ENCODE measurements at regions not wholly inside any gene's neighbourhood (a gene's known extent, or its start where the extent isn't known, plus 50 kb on each side); places are given as distances from the start of the nearest gene placed in this dataset.
"Not testable (repeated sequence)": the region's sequence is repeated elsewhere in the genome, so short reads cannot be mapped to it uniquely, and the experiment has no call there.

DNA sequence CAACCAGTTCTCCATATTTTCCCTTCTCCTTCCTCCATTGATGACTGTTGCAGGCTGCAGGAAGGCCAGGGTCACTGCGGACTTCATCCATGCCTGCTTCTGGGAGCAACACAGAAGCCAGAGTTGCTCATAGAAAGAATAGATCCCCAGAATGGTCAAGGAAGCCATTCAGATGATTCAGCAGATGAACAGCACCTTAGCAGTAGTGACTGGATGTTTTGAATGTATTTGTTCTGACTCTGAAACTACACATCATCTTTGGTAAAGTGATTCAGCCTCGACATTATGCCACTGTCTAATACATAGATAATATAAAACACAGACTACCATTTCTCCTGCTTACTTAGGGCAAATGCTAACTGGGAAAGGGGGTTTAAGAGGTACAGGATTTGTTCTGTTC is 411.6 kb downstream of the RND3 start:
- no peak for FAIRE-seq
- no peak for DNase-seq (ENCODE audit: low spot score in 2 of 2)

GRCh38 chr2:150066490-150066889 is 421.0 kb downstream of the RND3 start:
- DNase-seq (ENCODE audit: low spot score in 2 of 2) (no peak), FAIRE-seq (no peak)

DNA sequence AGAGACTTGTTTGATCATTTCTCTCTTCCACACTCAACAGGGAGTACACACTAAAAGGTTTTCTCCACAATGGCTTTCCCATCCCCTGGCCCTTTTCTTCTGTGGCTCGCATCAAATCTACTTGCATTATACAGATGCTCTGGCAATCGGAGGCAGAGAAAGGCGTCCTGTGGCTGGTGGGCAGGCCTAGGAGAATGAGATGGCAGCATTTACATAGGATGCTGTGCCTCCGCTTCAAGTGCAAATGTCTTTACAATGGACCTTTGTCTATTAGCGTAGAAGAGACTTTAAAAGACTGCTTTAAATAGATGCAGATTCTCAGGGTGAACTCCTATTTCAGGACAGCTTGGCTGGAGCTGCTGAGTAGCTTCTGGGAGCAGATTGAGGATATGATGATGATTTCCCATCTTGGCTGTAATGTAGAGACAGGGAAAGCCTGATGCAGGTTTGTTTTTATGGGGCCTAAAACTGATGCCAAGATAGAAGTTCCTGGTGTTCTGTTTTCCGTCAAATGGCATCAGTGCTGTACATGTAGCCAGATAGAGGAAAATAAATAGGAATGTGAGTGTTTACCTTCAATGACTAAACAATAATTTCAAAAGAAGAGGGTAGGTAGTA is 423.4 kb downstream of the RND3 start:
- no peak for FAIRE-seq

DNA sequence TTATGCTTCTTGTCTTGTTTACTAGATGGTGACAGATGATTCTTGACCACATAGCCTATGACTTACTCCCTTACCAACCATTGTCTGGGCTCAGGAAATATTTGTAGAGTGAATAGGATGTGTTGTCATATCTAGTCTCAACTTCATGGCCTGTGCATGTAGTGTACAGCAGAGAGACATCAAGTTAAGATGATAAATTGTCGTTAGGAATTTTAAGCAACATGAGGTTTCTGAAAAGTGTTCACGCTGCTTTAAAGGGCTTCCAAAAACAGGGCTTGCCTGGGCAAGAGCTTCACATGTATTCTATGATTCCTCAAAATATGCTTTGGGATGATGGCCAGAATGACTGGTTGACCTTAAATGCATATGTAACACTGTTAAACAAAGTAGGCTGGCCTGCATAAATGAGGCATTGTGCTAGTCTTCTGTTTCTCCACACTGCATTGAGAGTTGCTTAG is 424.0 kb downstream of the RND3 start:
- no peak for DNase-seq (ENCODE audit: low spot score in 2 of 2)
- FAIRE-seq, result no peak

More for the DNA sequence above, 423.4 kb downstream of the RND3 start:
- DNase-seq (ENCODE audit: low spot score in 2 of 2), result no peak

DNA sequence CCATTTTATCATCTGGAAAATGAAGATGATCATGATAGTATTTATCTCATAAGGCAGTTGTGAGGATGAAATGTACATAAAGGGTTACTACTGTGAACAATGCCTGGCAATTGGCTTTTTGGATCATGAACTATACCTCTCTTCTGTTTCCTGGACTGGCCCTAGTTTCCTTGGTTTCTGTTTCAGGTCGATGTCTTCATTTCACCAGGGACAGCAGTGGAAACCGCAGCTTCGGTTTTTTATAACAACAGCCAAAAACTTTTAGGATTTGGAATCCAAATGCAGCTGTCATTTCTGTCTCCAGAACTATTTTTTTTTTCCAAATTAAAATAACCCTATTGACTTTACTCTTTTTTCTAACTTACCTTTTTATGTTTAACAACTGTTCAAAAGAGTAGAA is 425.1 kb downstream of the RND3 start:
- FAIRE-seq (no peak), DNase-seq (ENCODE audit: low spot score in 2 of 2) (no peak)

GRCh38 chr2:150060341-150060740 is 427.1 kb downstream of the RND3 start:
- DNase-seq (ENCODE audit: low spot score in 2 of 2) (no peak), FAIRE-seq (peak; percentile 42)

DNA sequence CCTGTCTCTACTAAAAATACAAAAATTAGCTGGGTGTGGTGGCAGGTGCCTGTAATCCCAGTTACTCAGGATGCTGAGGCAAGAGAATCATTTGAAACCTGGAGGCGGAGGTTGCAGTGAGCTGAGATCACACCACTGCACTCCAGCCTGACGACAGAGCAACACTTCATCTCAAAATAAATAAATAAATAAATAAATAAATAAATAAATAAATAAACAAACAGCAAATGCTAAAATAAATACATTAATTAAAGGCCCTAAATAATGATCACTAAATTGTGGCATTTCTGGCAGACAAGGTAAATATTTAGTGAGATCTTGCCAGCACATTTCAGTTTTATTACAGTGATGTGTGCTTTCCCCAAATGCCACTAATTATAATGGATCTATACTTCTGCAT is 427.8 kb downstream of the RND3 start:
- not testable (repeated sequence) for FAIRE-seq

GRCh38 chr2:150052457-150052856 is 435.0 kb downstream of the RND3 start:
- FAIRE-seq (no peak), DNase-seq (ENCODE audit: low spot score in 2 of 2) (no peak)

More for the DNA sequence above, 427.8 kb downstream of the RND3 start:
- DNase-seq (ENCODE audit: low spot score in 2 of 2), result not testable (repeated sequence)

DNA sequence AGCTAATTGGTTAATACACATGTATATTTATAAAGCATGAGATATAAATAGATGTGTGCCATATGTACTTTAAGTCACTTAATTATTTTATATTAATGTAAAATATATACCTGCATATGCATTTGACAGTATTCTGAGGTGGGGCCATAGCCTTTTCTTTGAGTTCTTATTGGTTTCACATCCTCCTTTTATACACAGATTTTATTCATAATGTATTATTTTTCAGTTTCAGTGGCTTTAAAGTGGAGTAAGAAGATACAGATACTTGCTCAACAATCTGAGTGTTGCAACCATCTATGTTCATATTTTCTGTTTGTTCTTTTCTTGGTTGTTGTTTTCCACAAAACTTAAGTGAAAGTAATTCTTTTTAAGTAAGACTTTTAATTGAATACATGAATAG is 436.5 kb downstream of the RND3 start:
- FAIRE-seq (no peak), DNase-seq (ENCODE audit: low spot score in 2 of 2) (no peak)

GRCh38 chr2:150050036-150050435 is 437.4 kb downstream of the RND3 start:
- DNase-seq (ENCODE audit: low spot score in 2 of 2), result no peak
- FAIRE-seq, result no peak

GRCh38 chr2:150047620-150048222 is 439.7 kb downstream of the RND3 start:
- FAIRE-seq, result no peak
- DNase-seq (ENCODE audit: low spot score in 2 of 2), result no peak

- no peak for FAIRE-seq
- no peak for DNase-seq (ENCODE audit: low spot score in 2 of 2)
Observed at GRCh38 chr2:150046810-150047209, 440.7 kb downstream of the RND3 start.

DNA sequence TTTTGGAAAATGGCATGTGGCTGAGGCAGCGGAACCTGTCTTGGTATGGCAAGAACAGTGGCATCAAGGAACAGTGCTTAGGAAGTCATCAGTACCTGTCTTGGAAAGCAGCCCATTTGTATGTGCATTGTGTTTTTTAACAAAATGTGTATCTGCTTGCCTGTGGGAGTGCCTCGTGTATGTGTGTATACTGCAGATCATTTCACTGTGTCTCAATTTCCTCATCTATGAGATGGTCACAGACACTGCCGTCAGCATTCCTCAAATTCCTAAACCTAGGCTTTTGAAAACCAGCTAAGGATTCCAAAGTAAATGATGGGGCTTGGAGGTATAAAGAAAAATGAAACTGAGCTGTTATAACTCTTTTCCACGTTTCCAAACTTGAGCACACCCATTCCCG is 441.3 kb downstream of the RND3 start:
- no peak for FAIRE-seq
- no peak for DNase-seq (ENCODE audit: low spot score in 2 of 2)

- DNase-seq (ENCODE audit: low spot score in 2 of 2) (no peak), FAIRE-seq (no peak)
Observed at GRCh38 chr2:150045601-150046000, 441.9 kb downstream of the RND3 start.

DNA sequence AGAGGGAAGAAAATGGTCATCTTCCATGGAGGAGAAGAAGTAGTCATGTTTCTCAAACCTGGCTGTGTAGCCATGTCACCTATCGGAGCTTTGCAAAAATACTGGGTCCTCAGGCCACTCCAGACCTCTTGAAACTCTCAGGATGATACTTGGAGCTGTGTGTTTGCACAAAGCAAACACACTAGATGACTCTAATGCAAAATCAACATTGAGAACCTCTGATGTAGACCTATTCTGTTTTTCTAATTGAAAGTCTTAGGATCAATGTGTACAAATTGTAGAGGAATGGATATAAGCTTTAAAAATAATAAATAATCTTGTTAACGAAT is 444.3 kb downstream of the RND3 start:
- no peak for DNase-seq (ENCODE audit: low spot score in 2 of 2)
- FAIRE-seq, result no peak

GRCh38 chr2:150042500-150043171 is 444.8 kb downstream of the RND3 start:
- DNase-seq (ENCODE audit: low spot score in 2 of 2) (no peak), FAIRE-seq (no peak)

DNA sequence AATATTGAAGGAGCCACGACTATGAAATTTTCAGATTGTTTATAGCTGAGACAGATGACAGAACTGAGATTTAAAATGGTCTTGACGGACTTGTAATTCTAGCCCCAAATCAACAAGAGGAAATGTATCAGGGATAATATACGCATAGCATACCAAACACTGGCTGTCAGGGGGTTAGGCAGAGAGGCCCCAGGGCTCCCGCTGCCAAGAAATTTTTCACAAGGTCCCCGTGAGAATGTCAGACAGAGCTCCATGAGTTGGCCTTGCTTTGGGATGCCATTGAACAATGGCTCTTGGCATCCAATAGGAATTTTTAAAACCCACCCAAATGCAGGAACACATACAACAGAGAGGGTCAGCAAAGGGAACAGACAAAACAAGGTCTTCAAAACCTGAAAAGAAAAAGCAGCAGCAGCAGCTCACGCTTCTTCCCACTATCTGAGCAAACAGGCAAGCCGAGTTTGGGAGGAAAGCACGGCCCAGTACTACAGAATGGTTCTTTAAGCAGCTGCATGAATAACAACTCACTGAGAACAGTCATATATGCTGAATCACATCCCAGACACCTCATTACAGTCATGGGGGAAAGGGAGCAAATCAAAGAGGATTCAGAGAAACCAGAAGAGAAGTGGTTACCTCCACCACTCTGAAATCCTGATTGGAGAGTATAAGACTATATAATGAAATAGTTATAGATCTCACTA is 445.6 kb downstream of the RND3 start:
- DNase-seq (ENCODE audit: low spot score in 2 of 2), result no peak

DNA sequence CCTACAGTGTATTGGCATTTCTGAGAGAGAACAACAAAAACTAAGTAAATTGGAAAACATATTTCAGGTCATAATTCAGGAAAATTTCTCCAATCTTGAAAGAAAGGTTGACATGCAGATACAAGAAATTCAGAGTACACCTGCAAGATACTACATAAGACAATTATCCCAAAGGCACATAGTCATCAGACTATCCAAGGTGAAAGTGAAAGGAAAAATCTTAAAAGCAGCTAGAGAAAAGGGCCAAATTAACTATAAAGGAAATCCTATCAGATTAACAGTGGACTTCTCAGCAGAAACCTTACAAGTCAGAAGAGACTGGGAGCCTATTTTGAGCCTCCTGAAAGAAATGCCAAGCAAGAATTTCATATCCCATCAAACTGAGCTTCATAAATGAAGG is 449.0 kb upstream of the MMADHC start:
- DNase-seq (ENCODE audit: low spot score in 2 of 2), result no peak
- FAIRE-seq, result no peak

More for the DNA sequence above, 445.6 kb downstream of the RND3 start:
- no peak for FAIRE-seq

DNA sequence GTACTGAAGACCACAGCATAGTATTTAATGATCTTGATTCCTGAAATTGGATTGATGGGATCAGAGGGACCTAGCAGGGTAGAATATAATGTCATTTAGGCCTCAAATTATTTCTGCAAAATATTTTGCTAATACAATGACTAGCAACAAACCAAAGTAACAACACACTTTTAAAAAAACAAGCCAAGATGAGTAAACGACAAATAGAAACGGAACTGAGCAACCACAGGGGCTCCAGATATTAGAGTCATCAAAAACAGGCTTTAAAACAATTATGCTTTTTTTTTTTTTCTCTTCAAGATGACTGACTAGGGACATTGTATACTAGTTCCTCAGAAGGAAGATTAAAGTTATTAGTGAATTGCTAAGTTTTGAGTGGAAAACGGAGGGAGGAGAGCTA is 447.1 kb upstream of the MMADHC start:
- FAIRE-seq (no peak), DNase-seq (ENCODE audit: low spot score in 2 of 2) (no peak)

DNA sequence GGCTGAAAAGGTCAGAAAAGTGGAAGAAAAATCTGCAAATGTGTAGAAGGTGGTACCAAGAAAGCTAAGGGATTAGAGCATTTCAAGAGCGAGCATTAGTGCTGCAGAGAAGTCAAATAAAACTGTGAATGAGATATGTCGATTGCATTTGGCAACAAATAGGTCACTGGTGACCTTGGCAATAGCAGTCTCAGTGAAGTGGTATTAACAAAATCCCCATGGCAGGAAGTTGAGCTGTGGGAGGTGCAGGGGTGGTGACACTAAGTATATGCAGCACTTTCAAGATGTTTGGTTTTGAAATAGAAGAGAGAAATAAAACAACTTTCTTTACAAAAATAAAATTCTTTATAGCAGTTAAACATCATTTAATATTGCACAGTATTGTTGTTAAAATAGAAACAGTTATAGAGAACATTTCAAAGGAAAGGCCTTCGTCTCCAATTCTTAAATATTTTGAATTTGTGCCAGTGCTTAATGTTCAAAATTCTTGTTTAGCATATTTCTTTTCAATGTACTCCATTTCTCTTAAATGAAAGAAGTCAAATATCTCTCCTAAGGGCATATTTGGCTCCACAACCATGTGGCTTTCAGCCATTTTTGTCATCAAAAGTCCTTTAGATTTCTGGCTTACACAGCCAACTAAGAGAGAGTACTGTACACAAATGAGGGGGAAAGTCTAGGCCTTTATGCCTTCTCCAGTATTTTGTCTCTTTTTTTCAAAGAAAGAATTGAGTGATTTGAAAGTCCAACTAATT is 443.0 kb upstream of the MMADHC start:
- no peak for DNase-seq (ENCODE audit: low spot score in 2 of 2)
- no peak for FAIRE-seq

- no peak for FAIRE-seq
- DNase-seq (ENCODE audit: low spot score in 2 of 2), result no peak
Observed at GRCh38 chr2:150028322-150028721, 440.7 kb upstream of the MMADHC start.
